Heart right ventricle (tissue), 16 donors: ENCODE measurements at regions not wholly inside any gene's neighbourhood (a gene's known extent, or its start where the extent isn't known, plus 50 kb on each side); places are given as distances from the start of the nearest gene placed in this dataset.

Experiments
- ATAC-seq, 8 donors: fragments of 200-7000 bp; cut with Tn5 transposase; one replicate each; pipeline ENCODE4 v1.9.1; 2020; ENCODE audit warnings: mild to moderate bottlenecking in 8 of 8, moderate library complexity in 8 of 8, moderate number of reproducible peaks in 1 of 8
- DNase-seq, 2 donors: peaks; one replicate each; pipeline ENCODE4 v3.0.0-alpha.2; 2020
- H3K27ac ChIP-seq, 10 donors: fragments of 200-600 bp; sonication (generic) in 2 of 10; one replicate each; pipeline versions ENCODE4 v1.5.0 to v1.8.0; 2020 to 2022; ENCODE audit warnings: mild to moderate bottlenecking in 3 of 10
- H3K27me3 ChIP-seq, 7 donors: fragments of 200-600 bp; one replicate each; pipeline ENCODE4 v1.8.0; 2021 to 2022; ENCODE audit warnings: mild to moderate bottlenecking in 2 of 7
- H3K36me3 ChIP-seq, 9 donors: fragments of 200-600 bp; sonication (generic) in 1 of 9; one replicate each; pipeline versions ENCODE4 v1.5.0 to v1.8.0; 2020 to 2022; ENCODE audit warnings: mild to moderate bottlenecking in 2 of 9
- H3K4me1 ChIP-seq, 9 donors: fragments of 200-600 bp; sonication (generic) in 1 of 9; one replicate each; pipeline versions ENCODE4 v1.5.0 to v1.8.0; 2020 to 2022; ENCODE audit warnings: mild to moderate bottlenecking in 4 of 9
- H3K4me3 ChIP-seq, 10 donors: fragments of 200-600 bp; sonication (generic) in 2 of 10; one replicate each; pipeline versions ENCODE4 v1.5.0 to v1.8.0; 2020 to 2022; ENCODE audit warnings: mild to moderate bottlenecking in 7 of 10, moderate library complexity in 2 of 10
- H3K9me3 ChIP-seq, 11 donors: fragments of 200-600 bp in 10 of 11; sonication (generic) in 2 of 11; one replicate each; pipeline versions ENCODE4 v1.5.0 to v1.8.0; 2013 to 2022; ENCODE audit warnings: mild to moderate bottlenecking in 2 of 11, control low read depth in 1 of 11, moderate library complexity in 1 of 11
- CTCF ChIP-seq, 9 donors: fragments of 200-600 bp; sonication (generic) in 2 of 9; IDR thresholded peaks; one replicate each; pipeline versions ENCODE4 v1.5.0 to v1.8.0; 2021 to 2022; ENCODE audit warnings: antibody characterized with exemption in 9 of 9, mild to moderate bottlenecking in 5 of 9, moderate library complexity in 1 of 9
- WGBS, 2 donors: extraction: QIAGEN DNeasy Blood & Tissue Kit; methylation state at CpG; one replicate each; pipeline ENCODE4 v1.1.7; 2013; ENCODE audit warnings: inconsistent platforms in 1 of 2; 5-methylcytosine and 5-hydroxymethylcytosine counted together
- intact Hi-C, 10 donors: fragments of 100-400 bp; cut with DNase I; formaldehyde crosslinking; loops; one replicate each; pipeline versions ENCODE4 v1.11.1 to v1.14.2; 2022
- donor health status: Arrhythmogenic right ventricular cardiomyopathy.
- donor health status: ischemic (EF 13 %, LVEDD 7.1; RV severe dilation, severe dysfunction).
- donor health status: healthy with polysubstance abuse.
- donor health status: DM: no; HTN: yes; CAD: no.
- donor health status: DM: no; HTN: no; CAD: no.
- donor health status: ischemic (EF 25% LVEDD 6.9; RV normal size, moderate dysfunction).
- donor health status: ischemic (EF 25% LVEDD 5.7; RV mildly dilated, moderate dysfunction).
- donor health status: healthy.
- donor health status: DM: yes; HTN: yes; CAD: no.
- donor health status: Ischemic cardiomyopathy.
- donor health status: ischemic (EF 35%, LVEDD 5.7; RV mildly dilated, moderate dysfunction).
- donor health status: nonischemic (EF 11% LVEDD 7.7; RV severe dilation, severe dysfunction).
- donor health status: DM: yes; HTN: yes; CAD: no.
- donor health status: PGD.
- donor health status: ischemic (EF 29% LVEDD 5.4; RV normal size, mild dysfunction).
- donor health status: nonischemic (EF 23%, LVEDD 6.1; RV moderate dilation, normal function).

GRCh38 chr12:94872007-94872653 lies 131.4 kb downstream of the NDUFA12 start:
- Histone ChIP-seq H3K9me3 (no peaks in the 10 kb centered on the region), H3K27me3 (peaks cover 6 to 90% (median 81%) of the 10 kb centered on the region in 7 donors), H3K4me3 (peak overlapping the region in 1 of 10 donors; percentile 56), H3K36me3 (no peaks in the 10 kb centered on the region), H3K4me1 (peaks cover 2 to 21% (median 9%) of the 10 kb centered on the region in 9 donors), H3K27ac (no peak overlapping the region)
- DNase-seq (no peak), ATAC-seq (no peak)
- 74% methylated on average over 11 of the region's 11 CpGs for WGBS, 2 donors
- no peak for TF ChIP-seq CTCF (IDR thresholded peaks at IDR 0.05)
- intact Hi-C loops, result no loop called here

GRCh38 chr12:94870511-94870910 lies 133.0 kb downstream of the NDUFA12 start:
- Histone ChIP-seq H3K9me3 (no peaks in the 10 kb centered on the region), H3K27me3 (peaks cover 6 to 76% (median 65%) of the 10 kb centered on the region in 7 donors), H3K4me3 (no peak overlapping the region), H3K4me1 (peaks cover 2 to 21% (median 9%) of the 10 kb centered on the region in 9 donors), H3K27ac (no peak overlapping the region), H3K36me3 (no peaks in the 10 kb centered on the region)
- TF ChIP-seq CTCF (IDR thresholded peaks at IDR 0.05), result no peak
- ATAC-seq, result no peak
- 73 to 83% methylated on average over 5 of the region's 5 CpGs for WGBS, 2 donors
- intact Hi-C loops, result no loop called here
- DNase-seq, result no peak

GRCh38 chr12:94868161-94868560 lies 135.3 kb downstream of the NDUFA12 start:
- TF ChIP-seq CTCF (IDR thresholded peaks at IDR 0.05), result no peak
- Histone ChIP-seq H3K36me3 (no peaks in the 10 kb centered on the region), H3K4me1 (peaks cover 0 to 9% (median 3%) of the 10 kb centered on the region in 9 donors), H3K27ac (no peak overlapping the region), H3K9me3 (no peaks in the 10 kb centered on the region), H3K4me3 (no peak overlapping the region), H3K27me3 (peaks cover 3 to 59% (median 43%) of the 10 kb centered on the region in 7 donors)
- ATAC-seq, result no peak
- intact Hi-C loops, result no loop called here
- no peak for DNase-seq
- WGBS, 2 donors, result 96 to 98% methylated on average over 2 of the region's 2 CpGs

- 78 to 84% methylated on average over 5 of the region's 5 CpGs for WGBS, 2 donors
- intact Hi-C loops, result no loop called here
- no peak overlapping the region for H3K4me3 ChIP-seq
- no peaks in the 10 kb centered on the region for H3K4me1 ChIP-seq
- DNase-seq (no peak), ATAC-seq (no peak)
- no peaks in the 10 kb centered on the region for H3K36me3 ChIP-seq
- no peaks in the 10 kb centered on the region for H3K9me3 ChIP-seq
- no peak for TF ChIP-seq CTCF (IDR thresholded peaks at IDR 0.05)
- H3K27me3 ChIP-seq, result peaks cover 0 to 50% (median 34%) of the 10 kb centered on the region in 7 donors
- no peak overlapping the region for H3K27ac ChIP-seq
Measured at GRCh38 chr12:94867066-94867855, 136.2 kb downstream of the NDUFA12 start.
